ENCODE measurements at regions not wholly inside any gene's neighbourhood (a gene's known extent, or its start where the extent isn't known, plus 50 kb on each side); places are given as distances from the start of the nearest gene placed in this dataset.
"Not testable (repeated sequence)": the region's sequence is repeated elsewhere in the genome, so short reads cannot be mapped to it uniquely, and the experiment has no call there.

DNA sequence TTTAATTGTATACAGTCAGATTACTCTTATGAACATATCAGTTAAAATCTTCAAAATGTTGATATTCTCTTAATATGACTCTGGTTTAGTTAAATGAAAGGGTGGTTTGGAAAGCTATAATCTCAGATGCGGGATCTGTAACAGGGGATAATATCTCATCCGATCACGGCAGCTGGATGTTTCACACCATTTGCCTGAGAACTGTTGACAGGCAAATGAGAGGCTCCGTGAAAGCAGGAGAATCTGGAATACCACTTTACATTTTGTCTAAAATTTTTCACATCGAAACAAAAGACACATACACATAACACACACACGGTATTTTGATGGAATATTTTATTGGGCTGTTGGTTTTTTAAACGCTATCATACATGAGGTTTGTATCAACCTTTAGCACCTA is 518.6 kb upstream of the SLC39A10 start:
- TF ChIP-seq, protein P1, sequence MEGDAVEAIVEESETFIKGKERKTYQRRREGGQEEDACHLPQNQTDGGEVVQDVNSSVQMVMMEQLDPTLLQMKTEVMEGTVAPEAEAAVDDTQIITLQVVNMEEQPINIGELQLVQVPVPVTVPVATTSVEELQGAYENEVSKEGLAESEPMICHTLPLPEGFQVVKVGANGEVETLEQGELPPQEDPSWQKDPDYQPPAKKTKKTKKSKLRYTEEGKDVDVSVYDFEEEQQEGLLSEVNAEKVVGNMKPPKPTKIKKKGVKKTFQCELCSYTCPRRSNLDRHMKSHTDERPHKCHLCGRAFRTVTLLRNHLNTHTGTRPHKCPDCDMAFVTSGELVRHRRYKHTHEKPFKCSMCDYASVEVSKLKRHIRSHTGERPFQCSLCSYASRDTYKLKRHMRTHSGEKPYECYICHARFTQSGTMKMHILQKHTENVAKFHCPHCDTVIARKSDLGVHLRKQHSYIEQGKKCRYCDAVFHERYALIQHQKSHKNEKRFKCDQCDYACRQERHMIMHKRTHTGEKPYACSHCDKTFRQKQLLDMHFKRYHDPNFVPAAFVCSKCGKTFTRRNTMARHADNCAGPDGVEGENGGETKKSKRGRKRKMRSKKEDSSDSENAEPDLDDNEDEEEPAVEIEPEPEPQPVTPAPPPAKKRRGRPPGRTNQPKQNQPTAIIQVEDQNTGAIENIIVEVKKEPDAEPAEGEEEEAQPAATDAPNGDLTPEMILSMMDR (IDR thresholded peaks at IDR 0.05; ENCODE audit: borderline replicate concordance, insufficient read depth, low read depth, low read length): no peak
- no peak overlapping the region for H3K4me3 ChIP-seq (ENCODE audit: low read depth, low read length)

DNA sequence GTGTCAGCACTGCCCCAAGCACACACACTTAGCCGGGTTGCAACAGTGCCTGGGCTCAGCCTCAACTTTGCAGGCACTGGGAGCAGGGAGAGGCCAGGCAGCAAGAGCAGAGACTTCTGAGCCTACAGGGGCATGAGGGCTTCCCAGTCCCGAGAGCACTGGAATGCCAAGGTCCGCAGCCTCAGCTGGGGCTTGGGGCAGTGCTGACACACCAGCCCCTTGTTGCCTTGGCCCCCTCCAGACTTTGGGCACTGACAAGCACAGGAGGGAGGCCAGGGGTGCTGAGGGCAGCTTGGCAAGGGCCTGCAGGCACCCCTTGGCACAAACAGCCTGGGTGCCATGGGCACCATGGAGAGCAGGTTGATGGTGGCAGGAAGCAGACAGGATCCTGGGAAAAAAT is 531.1 kb upstream of the SLC39A10 start:
- not testable (repeated sequence) for H3K4me3 ChIP-seq (ENCODE audit: low read depth, low read length)

DNA sequence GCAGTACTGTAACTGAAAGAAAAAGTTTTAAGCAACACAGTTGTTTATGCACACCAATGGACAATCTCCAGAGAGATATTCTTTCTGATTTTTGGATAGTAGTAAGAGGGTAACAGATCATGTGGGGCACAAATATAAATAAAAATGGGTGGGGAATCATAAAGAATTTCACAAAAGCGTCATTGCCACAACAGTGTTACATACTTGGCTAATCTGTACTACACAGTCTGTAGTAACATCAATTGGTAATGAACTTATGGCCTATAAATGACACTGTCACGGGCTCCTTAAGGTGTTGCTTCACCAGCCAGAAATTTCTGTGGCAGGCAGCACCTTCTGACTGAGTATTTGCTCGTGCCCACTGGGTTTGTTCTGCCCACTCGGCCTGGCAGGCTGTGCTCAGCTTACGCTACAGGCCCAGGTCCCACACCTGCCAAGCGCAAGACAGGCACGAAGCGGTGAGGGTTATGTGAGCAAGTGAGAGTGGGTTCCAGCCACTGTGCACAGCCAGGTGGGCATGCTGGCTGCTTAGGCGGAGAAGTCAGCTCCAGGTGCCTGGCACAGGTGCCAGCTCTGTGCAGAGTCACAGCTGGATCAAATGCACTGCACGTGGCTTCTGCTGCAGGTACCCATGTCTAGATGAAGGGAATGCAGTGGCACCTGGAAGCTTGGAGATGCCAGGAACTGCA is 532.5 kb upstream of the SLC39A10 start:
- TF ChIP-seq, protein P1 (IDR thresholded peaks at IDR 0.05; ENCODE audit: borderline replicate concordance, insufficient read depth, low read depth, low read length): no peak

DNA sequence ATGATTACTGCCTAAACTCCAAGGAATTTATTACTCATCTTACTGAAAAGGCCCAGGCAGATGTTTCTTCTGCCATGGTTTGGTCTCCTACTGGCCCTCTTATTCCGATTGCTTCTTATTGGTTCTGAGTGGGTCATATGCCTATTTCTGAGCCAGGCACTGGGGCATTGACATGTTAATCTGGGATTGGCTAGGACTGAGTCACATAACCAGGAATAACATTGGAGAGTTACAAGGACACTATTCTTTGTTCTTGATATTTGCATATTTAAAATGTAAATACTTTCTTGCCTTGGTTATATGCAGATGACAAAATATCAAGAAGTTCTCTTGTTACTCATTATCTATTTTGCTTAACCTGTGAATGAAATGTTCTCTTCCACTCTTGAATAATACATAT is 534.4 kb upstream of the SLC39A10 start:
- TF ChIP-seq, protein P1 (IDR thresholded peaks at IDR 0.05; ENCODE audit: borderline replicate concordance, insufficient read depth, low read depth, low read length): no peak
- no peak overlapping the region for H3K4me3 ChIP-seq (ENCODE audit: low read depth, low read length)

More for the DNA sequence above, 532.5 kb upstream of the SLC39A10 start:
- H3K4me3 ChIP-seq (ENCODE audit: low read depth, low read length): no peak overlapping the region

DNA sequence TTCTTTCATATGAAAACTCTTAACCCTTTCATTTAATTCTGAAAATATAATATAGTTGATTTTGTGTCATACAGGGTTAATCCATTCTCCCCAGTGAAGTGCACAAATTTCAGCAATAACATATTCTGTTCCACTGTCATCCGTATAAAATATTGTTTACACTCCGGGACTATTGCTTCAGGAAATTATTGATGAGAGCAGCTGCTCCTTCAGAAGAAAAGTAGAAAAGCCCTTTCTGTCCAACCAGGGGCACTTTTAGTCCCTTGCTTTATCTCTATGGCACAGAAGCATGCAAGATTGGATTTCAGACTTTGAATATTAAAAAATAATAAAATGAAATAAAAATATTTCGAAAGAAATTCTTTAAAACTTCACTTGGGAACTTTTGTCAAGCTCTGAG is 535.7 kb upstream of the SLC39A10 start:
- TF ChIP-seq, protein P1 (IDR thresholded peaks at IDR 0.05; ENCODE audit: borderline replicate concordance, insufficient read depth, low read depth, low read length): no peak
- H3K4me3 ChIP-seq (ENCODE audit: low read depth, low read length): no peak overlapping the region

DNA sequence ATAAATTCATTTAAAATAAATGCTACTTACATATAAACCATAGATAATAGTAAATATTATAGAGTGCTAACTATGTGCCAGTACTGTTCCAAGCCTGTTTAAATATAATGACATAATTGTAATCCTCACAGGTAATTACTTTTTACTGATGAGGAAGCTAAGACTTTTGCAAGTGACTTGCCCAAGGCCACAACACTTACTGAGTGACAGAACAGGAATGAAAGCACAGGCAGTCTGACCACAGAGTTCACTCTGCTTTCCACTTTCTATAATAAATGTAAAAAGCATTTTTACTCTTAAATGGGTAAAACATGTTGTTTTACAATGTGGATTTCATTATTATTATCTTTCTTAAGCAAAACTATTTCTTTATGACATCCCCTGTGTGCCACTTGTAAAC is 537.8 kb upstream of the SLC39A10 start:
- TF ChIP-seq, protein P1 (IDR thresholded peaks at IDR 0.05; ENCODE audit: borderline replicate concordance, insufficient read depth, low read depth, low read length): no peak
- no peak overlapping the region for H3K4me3 ChIP-seq (ENCODE audit: low read depth, low read length)

DNA sequence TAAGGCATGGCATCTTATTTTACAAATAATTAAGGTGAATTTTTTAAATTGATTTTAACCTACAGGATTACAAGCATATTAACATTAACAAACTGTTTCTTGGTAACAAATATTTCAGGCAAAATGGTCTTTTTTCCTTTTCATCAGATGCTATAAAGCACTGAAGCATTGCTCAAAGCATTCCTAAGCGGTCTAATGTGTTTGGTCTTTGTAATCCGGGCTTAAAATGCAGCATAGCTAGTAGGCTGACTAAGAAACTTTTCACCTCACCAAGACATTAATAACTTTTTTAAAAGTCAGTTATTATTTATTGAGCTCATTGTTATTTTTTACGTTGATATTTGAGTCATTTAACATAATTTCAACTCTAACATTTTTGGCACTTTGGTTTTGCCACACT is 538.8 kb upstream of the SLC39A10 start:
- TF ChIP-seq, protein P1 (IDR thresholded peaks at IDR 0.05; ENCODE audit: borderline replicate concordance, insufficient read depth, low read depth, low read length): no peak

More for the DNA sequence above, 538.8 kb upstream of the SLC39A10 start:
- no peak overlapping the region for H3K4me3 ChIP-seq (ENCODE audit: low read depth, low read length)
